ENCODE measurements at regions not wholly inside any gene's neighbourhood (a gene's known extent, or its start where the extent isn't known, plus 50 kb on each side); places are given as distances from the start of the nearest gene placed in this dataset.

GRCh38 chr16:8436931-8437330, 153.4 kb downstream of the TMEM114 start:
- no peak for TF ChIP-seq YY1 (IDR thresholded peaks at IDR 0.05; ENCODE audit: low read depth)
- no peak for TF ChIP-seq CEBPB (IDR thresholded peaks at IDR 0.05)
- no peak for TF ChIP-seq EP300 (IDR thresholded peaks at IDR 0.05; ENCODE audit: borderline replicate concordance)
- TF ChIP-seq ZBTB7A (IDR thresholded peaks at IDR 0.05; ENCODE audit: low read depth): no peak
- no peak for TF ChIP-seq REST (IDR thresholded peaks at IDR 0.05; ENCODE audit: low read depth)
- TF ChIP-seq TEAD4 (IDR thresholded peaks at IDR 0.05): no peak
- TF ChIP-seq CREB1 (IDR thresholded peaks at IDR 0.05; ENCODE audit: low read depth): no peak

Measured in Ishikawa (cell line).